ENCODE measurements at regions not wholly inside any gene's neighbourhood (a gene's known extent, or its start where the extent isn't known, plus 50 kb on each side); places are given as distances from the start of the nearest gene placed in this dataset.

DNA sequence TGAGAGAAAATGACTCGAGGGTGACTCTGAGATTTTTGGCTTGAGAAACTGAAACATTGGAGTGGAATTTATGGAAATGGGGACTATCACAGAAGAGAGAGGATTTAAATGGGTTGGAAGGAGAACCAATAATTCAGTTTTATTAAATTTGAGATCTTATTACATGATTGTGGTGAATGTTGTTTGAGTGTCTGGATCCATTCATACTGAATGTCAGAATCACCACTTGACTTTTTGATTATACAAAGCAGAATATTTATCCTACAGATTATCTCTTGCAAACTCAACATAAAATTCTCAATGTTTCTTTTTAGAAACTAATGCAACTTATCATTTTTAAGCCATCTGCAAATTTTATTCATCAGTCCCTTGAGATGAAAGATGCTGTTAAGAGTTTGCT lies 332.8 kb downstream of the CNTN3 start:
- no peaks in the 10 kb centered on the region for H3K79me2 ChIP-seq (replicated peaks; ENCODE audit: insufficient read depth, low read length)

DNA sequence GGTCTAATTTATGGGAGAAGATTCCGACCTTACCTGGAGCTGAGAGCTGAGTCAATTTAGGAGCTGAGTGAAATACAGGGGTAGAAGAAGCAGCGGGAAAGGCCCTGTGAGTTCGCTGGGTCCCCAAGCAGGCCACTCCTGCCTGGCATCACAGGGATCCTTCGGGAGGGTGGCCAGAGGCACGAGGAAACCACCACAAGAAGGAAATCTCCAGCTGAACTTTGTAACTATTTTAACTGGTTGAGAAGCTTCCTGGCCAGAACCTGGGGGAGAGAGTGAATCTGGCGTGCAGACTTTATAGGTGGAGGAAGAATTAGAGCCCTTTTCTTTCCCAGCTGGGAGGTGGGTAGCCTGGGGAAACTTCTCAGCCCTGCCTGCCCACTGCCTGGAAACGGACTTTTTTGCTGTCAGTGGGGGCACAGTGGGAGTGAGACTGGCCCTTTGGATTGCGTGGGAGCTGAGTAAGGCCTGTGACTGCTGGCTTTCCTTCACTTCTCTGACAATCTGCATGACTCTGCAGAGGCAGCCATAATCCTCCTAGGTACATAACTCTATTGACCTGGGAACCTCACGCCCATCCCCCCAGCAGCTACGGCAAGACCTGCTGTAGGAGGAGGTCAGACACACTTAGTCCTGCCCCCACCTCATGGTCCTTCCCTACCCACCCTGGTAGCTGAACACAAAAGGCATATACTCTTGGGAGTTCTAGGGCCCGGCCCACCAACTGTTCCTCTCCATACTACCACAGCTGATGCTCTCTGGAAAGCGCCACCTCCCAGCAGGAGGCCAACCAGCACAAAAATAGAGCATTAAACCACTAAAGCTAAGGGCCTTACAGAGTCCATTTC lies 340.7 kb downstream of the CNTN3 start:
- H2AFZ ChIP-seq (ENCODE audit: low read depth, low read length): no peak overlapping the region
- H3K9me3 ChIP-seq (ENCODE audit: low read length): no peaks in the 10 kb centered on the region
- no peak overlapping the region for H3K4me2 ChIP-seq (ENCODE audit: low read length)
- no peak for TF ChIP-seq MXI1 (conservative IDR thresholded peaks at IDR 0.05; ENCODE audit: poor library complexity, severe bottlenecking)
- no peak for TF ChIP-seq POLR2AphosphoS5 (IDR thresholded peaks at IDR 0.05)
- TF ChIP-seq TAF1 (IDR thresholded peaks at IDR 0.05; ENCODE audit: low read depth): no peak
- no peak for TF ChIP-seq RAD21 (conservative IDR thresholded peaks at IDR 0.05)
- TF ChIP-seq, protein P1, sequence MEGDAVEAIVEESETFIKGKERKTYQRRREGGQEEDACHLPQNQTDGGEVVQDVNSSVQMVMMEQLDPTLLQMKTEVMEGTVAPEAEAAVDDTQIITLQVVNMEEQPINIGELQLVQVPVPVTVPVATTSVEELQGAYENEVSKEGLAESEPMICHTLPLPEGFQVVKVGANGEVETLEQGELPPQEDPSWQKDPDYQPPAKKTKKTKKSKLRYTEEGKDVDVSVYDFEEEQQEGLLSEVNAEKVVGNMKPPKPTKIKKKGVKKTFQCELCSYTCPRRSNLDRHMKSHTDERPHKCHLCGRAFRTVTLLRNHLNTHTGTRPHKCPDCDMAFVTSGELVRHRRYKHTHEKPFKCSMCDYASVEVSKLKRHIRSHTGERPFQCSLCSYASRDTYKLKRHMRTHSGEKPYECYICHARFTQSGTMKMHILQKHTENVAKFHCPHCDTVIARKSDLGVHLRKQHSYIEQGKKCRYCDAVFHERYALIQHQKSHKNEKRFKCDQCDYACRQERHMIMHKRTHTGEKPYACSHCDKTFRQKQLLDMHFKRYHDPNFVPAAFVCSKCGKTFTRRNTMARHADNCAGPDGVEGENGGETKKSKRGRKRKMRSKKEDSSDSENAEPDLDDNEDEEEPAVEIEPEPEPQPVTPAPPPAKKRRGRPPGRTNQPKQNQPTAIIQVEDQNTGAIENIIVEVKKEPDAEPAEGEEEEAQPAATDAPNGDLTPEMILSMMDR (IDR thresholded peaks at IDR 0.05; ENCODE audit: poor library complexity, severe bottlenecking): no peak
- TF ChIP-seq EP300 (conservative IDR thresholded peaks at IDR 0.05; ENCODE audit: poor library complexity, severe bottlenecking): no peak
- no peak for TF ChIP-seq EZH2 (IDR thresholded peaks at IDR 0.05; ENCODE audit: borderline replicate concordance, insufficient read depth, low read length, poor library complexity, severe bottlenecking)
- no peaks in the 10 kb centered on the region for H3K9me2 ChIP-seq (ENCODE audit: insufficient read depth, low read length)
- no peaks in the 10 kb centered on the region for H4K20me1 ChIP-seq (ENCODE audit: insufficient read depth)
- no peak overlapping the region for H3K9ac ChIP-seq (ENCODE audit: low read length)
- no peak overlapping the region for H3K4me3 ChIP-seq (ENCODE audit: low read length)
- no peaks in the 10 kb centered on the region for H3K27me3 ChIP-seq (ENCODE audit: insufficient read depth, low read depth, low read length)
- H3K79me2 ChIP-seq (replicated peaks; ENCODE audit: insufficient read depth, low read length): no peaks in the 10 kb centered on the region
- H3K27ac ChIP-seq (ENCODE audit: low read length): no peak overlapping the region
- no peaks in the 10 kb centered on the region for H3K36me3 ChIP-seq (ENCODE audit: insufficient read depth, low read length)
- H3F3A ChIP-seq (ENCODE audit: insufficient read depth, low read length, poor library complexity, severe bottlenecking): no peaks in the 10 kb centered on the region

More for the DNA sequence above, 332.8 kb downstream of the CNTN3 start:
- H3K4me2 ChIP-seq (ENCODE audit: low read length): no peak overlapping the region
- H3K27me3 ChIP-seq (ENCODE audit: insufficient read depth, low read depth, low read length): no peaks in the 10 kb centered on the region
- no peaks in the 10 kb centered on the region for H3K9me2 ChIP-seq (ENCODE audit: insufficient read depth, low read length)
- TF ChIP-seq EP300 (conservative IDR thresholded peaks at IDR 0.05; ENCODE audit: poor library complexity, severe bottlenecking): no peak
- TF ChIP-seq EZH2 (IDR thresholded peaks at IDR 0.05; ENCODE audit: borderline replicate concordance, insufficient read depth, low read length, poor library complexity, severe bottlenecking): no peak
- TF ChIP-seq POLR2AphosphoS5 (IDR thresholded peaks at IDR 0.05): no peak
- TF ChIP-seq, protein P2, sequence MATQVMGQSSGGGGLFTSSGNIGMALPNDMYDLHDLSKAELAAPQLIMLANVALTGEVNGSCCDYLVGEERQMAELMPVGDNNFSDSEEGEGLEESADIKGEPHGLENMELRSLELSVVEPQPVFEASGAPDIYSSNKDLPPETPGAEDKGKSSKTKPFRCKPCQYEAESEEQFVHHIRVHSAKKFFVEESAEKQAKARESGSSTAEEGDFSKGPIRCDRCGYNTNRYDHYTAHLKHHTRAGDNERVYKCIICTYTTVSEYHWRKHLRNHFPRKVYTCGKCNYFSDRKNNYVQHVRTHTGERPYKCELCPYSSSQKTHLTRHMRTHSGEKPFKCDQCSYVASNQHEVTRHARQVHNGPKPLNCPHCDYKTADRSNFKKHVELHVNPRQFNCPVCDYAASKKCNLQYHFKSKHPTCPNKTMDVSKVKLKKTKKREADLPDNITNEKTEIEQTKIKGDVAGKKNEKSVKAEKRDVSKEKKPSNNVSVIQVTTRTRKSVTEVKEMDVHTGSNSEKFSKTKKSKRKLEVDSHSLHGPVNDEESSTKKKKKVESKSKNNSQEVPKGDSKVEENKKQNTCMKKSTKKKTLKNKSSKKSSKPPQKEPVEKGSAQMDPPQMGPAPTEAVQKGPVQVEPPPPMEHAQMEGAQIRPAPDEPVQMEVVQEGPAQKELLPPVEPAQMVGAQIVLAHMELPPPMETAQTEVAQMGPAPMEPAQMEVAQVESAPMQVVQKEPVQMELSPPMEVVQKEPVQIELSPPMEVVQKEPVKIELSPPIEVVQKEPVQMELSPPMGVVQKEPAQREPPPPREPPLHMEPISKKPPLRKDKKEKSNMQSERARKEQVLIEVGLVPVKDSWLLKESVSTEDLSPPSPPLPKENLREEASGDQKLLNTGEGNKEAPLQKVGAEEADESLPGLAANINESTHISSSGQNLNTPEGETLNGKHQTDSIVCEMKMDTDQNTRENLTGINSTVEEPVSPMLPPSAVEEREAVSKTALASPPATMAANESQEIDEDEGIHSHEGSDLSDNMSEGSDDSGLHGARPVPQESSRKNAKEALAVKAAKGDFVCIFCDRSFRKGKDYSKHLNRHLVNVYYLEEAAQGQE (IDR thresholded peaks at IDR 0.05; ENCODE audit: borderline replicate concordance): no peak
- no peak for TF ChIP-seq MXI1 (conservative IDR thresholded peaks at IDR 0.05; ENCODE audit: poor library complexity, severe bottlenecking)
- TF ChIP-seq SMC3 (conservative IDR thresholded peaks at IDR 0.05; ENCODE audit: poor library complexity): no peak
- no peak for TF ChIP-seq RAD21 (conservative IDR thresholded peaks at IDR 0.05)
- TF ChIP-seq TAF1 (IDR thresholded peaks at IDR 0.05; ENCODE audit: low read depth): no peak
- TF ChIP-seq, protein P1 (IDR thresholded peaks at IDR 0.05; ENCODE audit: poor library complexity, severe bottlenecking): no peak
- no peak overlapping the region for H3K9ac ChIP-seq (ENCODE audit: low read length)
- H3F3A ChIP-seq (ENCODE audit: insufficient read depth, low read length, poor library complexity, severe bottlenecking): no peaks in the 10 kb centered on the region
- no peak overlapping the region for H2AFZ ChIP-seq (ENCODE audit: low read depth, low read length)
- no peak overlapping the region for H3K27ac ChIP-seq (ENCODE audit: low read length)
- no peak overlapping the region for H3K4me3 ChIP-seq (ENCODE audit: low read length)
- no peaks in the 10 kb centered on the region for H3K9me3 ChIP-seq (ENCODE audit: low read length)
- no peaks in the 10 kb centered on the region for H3K36me3 ChIP-seq (ENCODE audit: insufficient read depth, low read length)
- H4K20me1 ChIP-seq (ENCODE audit: insufficient read depth): no peaks in the 10 kb centered on the region
